NB4 (cell line): ENCODE measurements at regions not wholly inside any gene's neighbourhood (a gene's known extent, or its start where the extent isn't known, plus 50 kb on each side); places are given as distances from the start of the nearest gene placed in this dataset.

ENCODE experiments used
- DNase-seq: peaks from one replicate; pipeline ENCODE4 v3.0.0; 2010; ENCODE audit warnings: low read depth
- H3K4me3 ChIP-seq: one replicate; pipeline ENCODE4 v1.5.1; 2011; ENCODE audit warnings: mild to moderate bottlenecking, low read depth, low read length, moderate library complexity
- CTCF ChIP-seq: IDR thresholded peaks from one replicate; pipeline ENCODE4 v1.5.1; 2012; ENCODE audit warnings: low read depth, low read length
- MAX ChIP-seq: IDR thresholded peaks from 2 replicates; pipeline ENCODE4 v1.6.1; 2011; ENCODE audit warnings: low read depth, low read length
- MYC ChIP-seq: IDR thresholded peaks from 2 replicates; pipeline ENCODE4 v1.6.1; 2011; ENCODE audit warnings: low read depth, low read length
- POLR2A ChIP-seq: IDR thresholded peaks from 2 replicates; pipeline ENCODE4 v1.6.1; 2011; ENCODE audit warnings: mild to moderate bottlenecking; ENCODE audit not compliant: insufficient read length; ENCODE audit errors: extremely low read depth

- no peak for TF ChIP-seq MAX
- no peak for TF ChIP-seq MYC
- TF ChIP-seq CTCF = no peak
- TF ChIP-seq POLR2A = no peak
- no peak for DNase-seq
- H3K4me3 ChIP-seq = no peak overlapping the region
Observed at GRCh38 chr2:203605302-203605701, 70.2 kb upstream of the RAPH1 start.

- no peak overlapping the region for H3K4me3 ChIP-seq
- DNase-seq = no peak
- TF ChIP-seq MAX (no peak), POLR2A (no peak)
Observed at GRCh38 chr2:203606051-203606450, 71.0 kb upstream of the RAPH1 start.

- no peak for TF ChIP-seq MYC
- DNase-seq = no peak
Observed at GRCh38 chr2:203610558-203610957, 75.5 kb upstream of the RAPH1 start.

GRCh38 chr2:203612246-203612645, 77.1 kb upstream of the RAPH1 start:
- TF ChIP-seq CTCF (no peak), MYC (no peak), MAX (no peak)
- no peak overlapping the region for H3K4me3 ChIP-seq
- DNase-seq = no peak

More at GRCh38 chr2:203610558-203610957, 75.5 kb upstream of the RAPH1 start:
- H3K4me3 ChIP-seq = no peak overlapping the region

- no peak overlapping the region for H3K4me3 ChIP-seq
- no peak for TF ChIP-seq MYC
- TF ChIP-seq POLR2A = no peak
- TF ChIP-seq CTCF = no peak
- TF ChIP-seq MAX = no peak
- no peak for DNase-seq
Observed at GRCh38 chr2:203619267-203619878, 84.3 kb upstream of the RAPH1 start.

GRCh38 chr2:203621981-203622515, 84.4 kb upstream of the CD28 start:
- H3K4me3 ChIP-seq = no peak overlapping the region
- no peak for TF ChIP-seq MYC
- no peak for TF ChIP-seq POLR2A
- TF ChIP-seq CTCF = no peak
- TF ChIP-seq MAX = no peak
- no peak for DNase-seq

- DNase-seq = no peak
- TF ChIP-seq MAX (no peak), MYC (no peak), CTCF (no peak), POLR2A (no peak)
- no peak overlapping the region for H3K4me3 ChIP-seq
Observed at GRCh38 chr2:203623096-203623495, 83.3 kb upstream of the CD28 start.
